ENCODE measurements at regions not wholly inside any gene's neighbourhood (a gene's known extent, or its start where the extent isn't known, plus 50 kb on each side); places are given as distances from the start of the nearest gene placed in this dataset.

- Histone ChIP-seq H4K5ac (ENCODE audit: insufficient read length, low read depth, low read length) (no peak overlapping the region), H3K23ac (ENCODE audit: insufficient read length, low read depth, low read length) (no peak overlapping the region), H3K18ac (ENCODE audit: insufficient read length, low read depth, low read length) (no peak overlapping the region), H2AK5ac (ENCODE audit: insufficient read length, low read length) (no peak overlapping the region), H3K56ac (ENCODE audit: insufficient read length, low read depth, low read length) (no peak overlapping the region), H3K4me1 (ENCODE audit: insufficient read depth, low read length) (peaks cover 3% of the 10 kb centered on the region; the same call in 1 of the 2 replicates), H3K4ac (ENCODE audit: low read depth, low read length) (no peak overlapping the region), H3K14ac (ENCODE audit: insufficient read depth, low read length) (no peak overlapping the region), H3K27me3 (ENCODE audit: insufficient read depth, low read length) (no peaks in the 10 kb centered on the region), H2BK12ac (ENCODE audit: insufficient read length, low read depth, low read length) (no peak overlapping the region), H4K8ac (replicated peaks; ENCODE audit: insufficient read length, low read depth, low read length) (no peak overlapping the region), H2BK120ac (ENCODE audit: low read depth, low read length, poor library complexity, severe bottlenecking) (peak overlapping the region; percentile 73), H3T11ph (ENCODE audit: low read length) (no peak overlapping the region), H2AFZ (ENCODE audit: low read length) (no peak overlapping the region), H3K79me2 (ENCODE audit: insufficient read depth, low read length) (no peaks in the 10 kb centered on the region), H2BK5ac (ENCODE audit: insufficient read length, low read length) (no peak overlapping the region), H4K20me1 (ENCODE audit: control insufficient read depth, insufficient read depth, insufficient read length) (no peaks in the 10 kb centered on the region), H3K79me1 (ENCODE audit: insufficient read depth, low read depth, low read length, poor library complexity, severe bottlenecking) (no peaks in the 10 kb centered on the region), H3K27ac (ENCODE audit: insufficient read length, low read depth, low read length) (no peak overlapping the region), H2BK20ac (ENCODE audit: low read depth, low read length, poor library complexity, severe bottlenecking) (no peak overlapping the region), H3K9me3 (ENCODE audit: control insufficient read depth, low read depth, low read length) (no peaks in the 10 kb centered on the region), H3K23me2 (ENCODE audit: insufficient read length, low read depth, low read length, poor library complexity, severe bottlenecking) (no peaks in the 10 kb centered on the region), H4K91ac (ENCODE audit: insufficient read length, low read depth, low read length) (no peak overlapping the region), H2BK15ac (ENCODE audit: low read depth, low read length) (no peak overlapping the region), H3K4me2 (ENCODE audit: insufficient read depth, insufficient read length, low read length) (no peak overlapping the region), H3K9ac (ENCODE audit: extremely low read depth, insufficient read length, low read length) (no peak overlapping the region)
- no CpG with 5 or more reads among the region's 10 CpGs for WGBS (ENCODE audit: extremely low coverage, insufficient read length, low lambda C conversion rate)
- Mint-ChIP-seq H3K36me3 (ENCODE audit: insufficient read depth in 1 of 3, low read depth in 3 of 3) (no peaks in the 10 kb centered on the region; a peak in 1 of 7 replicates), H3K4me3 (peak overlapping the region in 1 of 2 experiments; percentile 49; a peak in 1 of 5 replicates), H3K27me3 (ENCODE audit: low read depth) (peaks cover 8% of the 10 kb centered on the region), H3K9me3 (peaks cover 0 to 6% of the 10 kb centered on the region in 2 experiments; a peak in 1 of 5 replicates), H3K27ac (peak overlapping the region in 1 of 3 experiments; percentile 43; a peak in 2 of 7 replicates), H3K4me1 (peaks cover 25 to 30% of the 10 kb centered on the region in 2 experiments)
- peak; percentile 48 for DNase-seq
- TF ChIP-seq CTCF (conservative IDR thresholded peaks at IDR 0.05) = no peak
Observed at GRCh38 chr9:16039988-16040761, 487.3 kb downstream of the CCDC171 start.
